ENCODE measurements at regions not wholly inside any gene's neighbourhood (a gene's known extent, or its start where the extent isn't known, plus 50 kb on each side); places are given as distances from the start of the nearest gene placed in this dataset.
"Not testable (repeated sequence)": the region's sequence is repeated elsewhere in the genome, so short reads cannot be mapped to it uniquely, and the experiment has no call there.

GRCh38 chr6:139702706-139703105 lies 328.3 kb upstream of the CITED2 start:
- no peak for DNase-seq

GRCh38 chr6:139701695-139702094 lies 327.2 kb upstream of the CITED2 start:
- DNase-seq = no peak

GRCh38 chr6:139701003-139701402 lies 326.6 kb upstream of the CITED2 start:
- no peak for DNase-seq

- no peak for DNase-seq
Measured at GRCh38 chr6:139699911-139700310, 325.5 kb upstream of the CITED2 start.

GRCh38 chr6:139699335-139699734 lies 324.9 kb upstream of the CITED2 start:
- no peak for DNase-seq

GRCh38 chr6:139698526-139699176 lies 324.2 kb upstream of the CITED2 start:
- no peak for DNase-seq

- DNase-seq = not testable (repeated sequence)
Measured at GRCh38 chr6:139697856-139698255, 323.4 kb upstream of the CITED2 start.

GRCh38 chr6:139696991-139697390 lies 322.5 kb upstream of the CITED2 start:
- not testable (repeated sequence) for DNase-seq

- no peak for DNase-seq
Measured at GRCh38 chr6:139695361-139695760, 320.9 kb upstream of the CITED2 start.

- DNase-seq = no peak
Measured at GRCh38 chr6:139693735-139694134, 319.3 kb upstream of the CITED2 start.

GRCh38 chr6:139690007-139690406 lies 315.6 kb upstream of the CITED2 start:
- DNase-seq = no peak

GRCh38 chr6:139687055-139687454 lies 312.6 kb upstream of the CITED2 start:
- DNase-seq = no peak

GRCh38 chr6:139686308-139686707 lies 311.9 kb upstream of the CITED2 start:
- DNase-seq = no peak

GRCh38 chr6:139685009-139685408 lies 310.6 kb upstream of the CITED2 start:
- no peak for DNase-seq

GRCh38 chr6:139680819-139681218 lies 306.4 kb upstream of the CITED2 start:
- DNase-seq = no peak

- no peak for DNase-seq
Measured at GRCh38 chr6:139679516-139680179, 305.2 kb upstream of the CITED2 start.

GRCh38 chr6:139676718-139677117 lies 302.3 kb upstream of the CITED2 start:
- no peak for DNase-seq

- DNase-seq = no peak
Measured at GRCh38 chr6:139666284-139666683, 291.8 kb upstream of the CITED2 start.

- DNase-seq = no peak
Measured at GRCh38 chr6:139663996-139664395, 289.5 kb upstream of the CITED2 start.

GRCh38 chr6:139659711-139660110 lies 285.3 kb upstream of the CITED2 start:
- no peak for DNase-seq

GRCh38 chr6:139659196-139659595 lies 284.7 kb upstream of the CITED2 start:
- DNase-seq = no peak

GRCh38 chr6:139657119-139657518 lies 282.7 kb upstream of the CITED2 start:
- DNase-seq = no peak

GRCh38 chr6:139655783-139656705 lies 281.6 kb upstream of the CITED2 start:
- no peak for DNase-seq

All from DMS79 (cell line).